HG02840 (cell line): ENCODE measurements at regions not wholly inside any gene's neighbourhood (a gene's known extent, or its start where the extent isn't known, plus 50 kb on each side); places are given as distances from the start of the nearest gene placed in this dataset.
"Not testable (repeated sequence)": the region's sequence is repeated elsewhere in the genome, so short reads cannot be mapped to it uniquely, and the experiment has no call there.

Source experiments
- ATAC-seq: cut with Tn5 transposase; IDR thresholded peaks from one replicate; pipeline ENCODE4 v1.9.1; 2021; ENCODE audit warnings: mild to moderate bottlenecking, moderate library complexity, moderate number of reproducible peaks; ENCODE audit not compliant: unreplicated experiment, low FRiP score

DNA sequence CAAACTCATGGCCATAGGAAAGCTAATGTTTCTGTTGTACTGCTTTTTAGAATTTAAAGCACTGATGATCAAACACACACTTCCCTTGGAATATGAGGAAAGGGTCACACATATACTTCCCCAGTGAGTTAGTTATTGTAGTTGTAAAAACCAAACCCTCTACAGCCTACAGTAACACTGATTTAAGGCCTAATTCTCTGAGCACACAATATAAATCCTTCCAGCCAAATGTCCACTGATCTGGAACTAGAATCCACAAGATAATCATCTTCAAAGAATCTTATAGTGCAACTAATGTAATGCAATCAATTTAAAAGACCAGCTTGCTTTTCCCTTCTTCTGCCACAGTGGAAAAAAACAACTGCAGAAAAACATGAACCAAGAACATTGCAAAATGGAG lies 219.3 kb downstream of the CAAP1 start:
- ATAC-seq: no peak

DNA sequence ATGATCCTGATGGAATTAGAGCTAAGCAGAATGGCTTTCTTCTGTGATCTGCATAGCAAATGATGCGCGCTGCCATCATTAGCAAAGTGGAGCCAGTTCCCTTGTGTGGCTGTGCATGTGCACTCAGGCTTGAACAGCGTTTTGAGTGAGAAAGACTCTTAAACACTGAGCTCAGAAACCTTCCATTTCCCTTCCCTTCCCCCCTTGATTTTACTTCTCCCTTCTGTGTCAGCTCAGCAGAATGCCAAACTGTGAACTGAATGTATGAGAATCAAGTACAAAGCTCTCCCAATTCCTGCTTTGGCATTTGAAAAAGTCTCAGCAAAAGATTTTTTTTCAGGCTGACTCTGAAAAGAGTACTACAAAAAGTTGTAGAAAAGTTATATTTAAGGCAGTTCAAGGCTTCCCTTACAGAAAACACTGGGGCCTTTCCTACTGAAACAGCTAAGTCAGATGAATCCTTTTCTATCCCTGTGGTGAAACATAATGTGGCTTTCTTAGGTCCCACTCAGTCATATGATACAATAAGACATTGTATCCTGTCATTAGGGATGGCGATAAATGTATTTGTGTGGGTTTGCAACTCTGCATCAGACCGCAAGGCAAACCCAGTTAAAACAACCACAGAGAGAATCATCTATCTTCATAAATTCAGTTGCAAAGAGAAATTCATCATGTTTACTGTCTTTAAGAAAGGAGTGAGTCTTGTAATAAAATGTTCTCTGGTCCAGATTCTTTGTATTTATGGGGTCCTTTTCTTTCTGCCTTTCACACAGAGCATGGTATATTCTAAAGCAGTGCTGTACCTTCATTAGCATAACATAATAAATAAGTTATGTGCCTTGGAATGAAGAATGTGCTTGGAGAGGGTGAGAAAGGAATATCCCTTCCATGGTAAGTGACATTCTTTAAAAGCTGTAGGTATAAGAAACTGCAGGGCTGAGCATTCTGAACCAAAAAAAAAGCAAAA lies 222.6 kb downstream of the CAAP1 start:
- no peak for ATAC-seq

DNA sequence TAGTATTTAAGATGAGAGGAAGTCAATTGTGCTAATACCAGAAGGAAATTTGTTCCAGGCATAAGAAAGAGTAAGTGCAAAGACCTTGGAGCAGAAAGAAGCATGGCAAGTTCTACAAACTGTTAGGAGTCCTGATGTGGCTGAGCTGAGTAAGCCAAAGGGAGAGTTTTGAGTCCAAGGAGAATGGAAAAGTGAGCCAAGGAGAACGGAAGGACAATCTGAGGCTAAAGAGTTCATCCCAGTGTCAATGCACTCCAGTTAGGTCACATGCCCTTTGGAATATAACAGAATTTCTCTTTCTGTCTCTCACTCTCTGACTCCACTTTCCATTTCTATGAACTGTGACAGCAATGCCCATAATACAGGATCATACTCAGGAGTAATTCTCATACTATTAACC lies 224.7 kb downstream of the CAAP1 start:
- no peak for ATAC-seq

DNA sequence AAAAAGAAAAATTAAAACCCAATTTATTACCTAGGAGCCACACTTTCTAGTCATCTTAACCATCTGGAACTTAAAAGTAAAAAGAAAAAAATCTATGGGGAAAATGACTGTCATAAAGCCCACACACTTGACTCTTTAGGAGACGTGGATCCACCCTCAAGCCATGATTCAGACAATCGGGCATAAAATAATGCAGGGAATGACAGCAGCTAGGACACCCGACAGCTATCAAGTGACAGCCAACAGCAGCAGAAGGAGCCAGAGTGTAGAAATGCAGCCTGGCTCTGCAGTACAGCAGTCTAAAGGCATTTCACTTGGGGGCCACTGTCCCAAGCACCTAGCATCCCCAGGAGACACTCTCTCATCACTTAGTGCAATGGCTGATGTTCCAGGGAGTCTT lies 226.9 kb downstream of the CAAP1 start:
- no peak for ATAC-seq

DNA sequence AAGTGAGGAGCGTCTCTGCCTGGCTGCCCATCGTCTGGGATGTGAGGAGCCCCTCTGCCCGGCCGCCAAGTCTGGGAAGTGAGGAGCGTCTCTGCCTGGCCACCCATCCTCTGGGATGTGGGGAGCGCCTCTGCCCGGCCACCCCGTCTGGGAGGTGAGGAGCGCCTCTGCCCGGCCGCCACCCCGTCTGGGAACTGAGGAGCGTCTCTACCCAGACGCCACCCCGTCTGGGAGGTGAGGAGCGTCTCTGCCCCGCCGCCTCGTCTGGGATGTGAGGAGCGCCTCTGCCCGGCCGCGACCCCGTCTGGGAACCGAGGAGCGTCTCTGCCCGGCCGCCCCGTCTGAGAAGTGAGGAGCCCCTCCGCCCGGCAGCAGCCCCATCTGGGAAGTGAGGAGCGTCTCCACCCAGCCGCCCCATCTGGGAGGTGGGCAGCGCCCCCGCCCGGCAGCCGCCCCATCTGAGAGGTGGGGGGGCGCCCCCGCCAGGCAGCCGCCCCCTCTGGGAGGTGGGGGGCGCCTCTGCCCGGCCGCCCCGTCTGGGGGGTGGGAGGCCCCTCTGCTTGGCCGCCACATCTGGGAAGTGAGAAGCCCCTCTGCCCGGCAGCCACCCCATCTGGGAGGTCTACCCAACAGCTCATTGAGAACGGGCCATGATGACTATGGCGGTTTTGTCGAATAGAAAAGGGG lies 228.4 kb downstream of the CAAP1 start:
- ATAC-seq: not testable (repeated sequence)

DNA sequence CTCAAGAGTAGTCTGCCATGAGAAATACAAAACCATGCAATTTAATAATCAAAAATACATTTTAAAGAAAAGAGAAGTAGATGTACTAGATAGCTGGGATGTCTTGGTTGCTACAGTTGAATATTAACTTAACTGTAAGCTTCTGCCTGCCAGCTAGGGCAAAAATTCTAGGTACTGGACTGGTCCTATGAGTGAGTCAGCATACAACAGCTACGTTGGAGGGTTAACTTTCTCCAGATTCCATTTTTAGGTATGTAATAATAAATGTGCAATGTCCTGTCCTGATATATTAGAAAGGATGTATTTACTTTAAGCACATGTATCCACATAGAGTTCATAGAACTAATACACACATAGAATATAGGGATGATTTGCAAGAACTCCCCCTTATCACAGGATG lies 230.1 kb downstream of the CAAP1 start:
- ATAC-seq: no peak

DNA sequence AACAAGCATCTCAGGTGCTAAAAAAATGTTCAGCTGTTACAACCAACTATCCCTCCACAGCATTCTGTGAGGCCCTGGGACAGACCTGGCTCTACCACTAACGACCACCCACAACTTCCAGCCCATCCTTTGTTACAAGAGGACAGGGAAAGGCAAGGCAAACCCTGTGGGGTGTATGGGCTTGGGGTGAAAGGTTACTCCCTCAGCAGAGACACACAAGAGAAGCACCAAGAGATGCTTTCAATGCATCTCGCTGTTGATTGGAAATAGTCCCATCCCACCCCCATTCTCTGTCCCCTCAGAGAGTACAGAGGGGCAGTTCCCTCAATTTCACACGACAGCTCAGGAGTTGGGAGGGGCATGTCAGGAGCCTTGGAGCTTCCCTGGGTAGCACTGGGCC lies 234.1 kb downstream of the CAAP1 start:
- no peak for ATAC-seq

DNA sequence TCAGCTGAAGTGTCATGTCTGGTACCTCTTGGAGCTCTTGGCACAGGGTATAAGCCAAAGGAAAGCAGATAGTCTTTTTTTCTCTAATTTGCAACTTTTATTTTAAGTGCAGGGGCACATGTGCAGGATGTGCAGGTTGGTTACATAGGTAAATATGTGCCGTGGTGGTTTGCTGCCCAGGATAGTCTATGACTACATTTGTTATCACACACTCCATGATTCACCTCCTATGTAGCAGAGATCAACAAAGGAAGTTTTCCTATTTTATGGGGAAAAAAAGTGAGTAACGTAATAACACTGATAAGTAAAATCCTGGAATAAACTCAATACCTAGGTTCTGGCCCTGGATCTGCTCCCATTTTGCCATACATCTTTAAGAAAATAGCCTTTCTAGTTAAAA lies 234.6 kb downstream of the CAAP1 start:
- no peak for ATAC-seq

DNA sequence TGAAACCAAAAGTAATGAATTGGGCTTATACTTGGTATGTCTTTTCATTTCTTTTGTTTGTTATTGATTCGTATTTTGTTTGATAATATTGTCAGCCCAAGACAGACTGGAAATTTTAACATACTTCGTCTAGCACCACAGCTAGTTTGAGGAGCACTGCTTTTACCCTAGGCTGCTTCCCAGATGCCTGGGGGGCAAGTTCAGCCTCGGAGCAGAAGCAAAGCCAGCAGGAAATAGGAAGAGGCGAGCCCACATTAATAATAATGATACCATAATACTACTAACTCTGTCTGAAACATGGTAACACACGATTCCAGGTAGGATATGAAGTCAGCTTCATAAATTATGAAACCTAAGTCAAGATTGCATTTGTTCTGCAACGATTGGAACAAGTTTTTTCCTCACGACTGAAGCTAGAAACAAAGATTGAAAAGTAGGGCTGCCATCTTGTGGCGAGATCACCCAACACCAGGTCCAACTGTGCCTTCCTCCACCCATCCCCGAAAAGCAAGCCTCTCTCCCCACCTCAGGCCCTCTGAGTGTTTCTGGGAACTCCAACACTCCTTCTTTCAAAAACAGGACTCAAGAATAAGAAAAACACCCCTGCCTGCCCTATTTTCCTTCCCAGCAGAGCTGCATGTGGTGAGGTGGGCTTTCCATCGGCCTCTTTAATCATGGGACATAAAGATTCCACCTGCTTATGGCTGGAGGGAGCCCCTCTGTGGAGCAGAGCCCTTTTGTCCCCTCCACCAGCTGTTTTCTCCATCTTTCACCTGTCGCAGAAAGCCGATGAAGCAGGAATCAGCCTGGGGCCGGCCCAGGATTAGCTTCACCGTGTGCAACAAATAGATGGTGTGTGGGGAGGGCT lies 236.4 kb downstream of the CAAP1 start:
- no peak for ATAC-seq

DNA sequence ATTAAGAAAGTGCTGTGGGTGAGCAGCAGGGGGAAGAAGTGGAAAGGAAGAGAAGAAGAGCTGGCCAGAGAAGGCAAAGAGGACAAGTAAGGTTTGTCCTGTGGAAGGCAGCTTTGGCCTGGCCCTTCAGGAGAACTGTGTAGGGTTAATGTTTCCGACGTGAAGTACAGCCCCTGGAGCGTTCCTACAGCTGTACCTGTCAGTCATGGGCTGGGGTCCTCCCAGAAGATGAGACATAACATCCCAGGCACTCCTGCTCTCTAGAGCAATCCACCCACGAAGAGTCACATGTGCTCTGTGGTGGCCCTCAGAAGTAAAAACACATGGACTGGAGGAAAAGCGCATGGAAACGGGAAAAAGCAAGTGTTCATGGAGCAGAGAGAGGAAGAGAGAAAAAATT lies 237.4 kb downstream of the CAAP1 start:
- no peak for ATAC-seq

DNA sequence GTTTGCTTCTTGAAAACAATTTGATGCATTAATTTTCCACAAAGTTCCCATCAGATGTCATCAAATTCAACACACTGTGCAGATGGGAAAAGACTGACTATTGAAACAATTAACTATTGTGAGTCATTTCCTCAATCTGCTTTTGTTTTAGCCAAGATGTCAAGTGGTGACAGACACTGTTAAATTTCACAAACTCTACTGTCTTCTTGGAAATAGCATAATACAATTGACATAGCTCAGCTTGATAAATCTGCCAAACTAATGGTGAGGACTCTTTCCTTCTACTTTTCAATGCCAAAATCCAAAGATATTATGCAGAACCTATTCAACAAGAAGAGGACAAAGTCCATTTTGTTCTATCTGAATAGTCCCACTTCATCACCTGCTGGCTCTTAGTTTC lies 242.3 kb downstream of the CAAP1 start:
- no peak for ATAC-seq

DNA sequence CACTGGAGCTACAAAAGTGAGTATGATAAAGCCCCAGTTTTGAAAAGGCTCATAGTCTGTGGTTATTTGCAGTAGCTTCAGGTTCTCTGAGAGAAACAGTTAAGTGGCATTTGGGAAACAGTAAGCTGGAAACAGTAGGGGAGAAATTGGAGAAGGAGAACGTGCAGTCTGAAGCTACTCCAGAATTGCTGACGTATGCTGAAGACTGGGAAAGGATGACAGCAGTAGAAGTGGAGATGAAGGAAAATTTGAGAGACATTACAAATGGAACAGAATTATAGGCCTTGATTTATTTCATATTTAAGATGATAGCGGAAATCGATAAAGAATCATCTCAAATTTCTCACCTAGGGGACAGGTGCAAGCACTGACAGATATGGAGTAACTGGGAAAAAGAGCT lies 248.8 kb downstream of the CAAP1 start:
- ATAC-seq: no peak

DNA sequence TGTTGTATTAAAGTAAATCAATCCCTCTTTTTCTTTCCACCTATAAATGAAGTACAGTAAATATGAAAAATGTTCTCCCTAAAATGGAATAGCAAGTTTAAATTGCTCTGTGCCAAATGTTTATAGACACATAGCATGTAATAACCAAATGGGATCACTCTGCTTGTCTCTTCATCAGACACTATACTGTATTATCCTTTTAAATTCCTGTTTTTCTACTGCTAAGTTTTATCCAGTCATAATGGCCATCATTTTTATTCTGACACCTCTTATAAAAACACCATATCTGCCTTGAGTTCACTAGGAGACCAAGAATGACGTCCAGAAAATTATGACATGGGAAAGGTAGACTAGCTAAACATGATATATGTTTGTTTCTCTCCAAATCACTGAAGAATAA lies 252.8 kb downstream of the CAAP1 start:
- ATAC-seq: no peak

DNA sequence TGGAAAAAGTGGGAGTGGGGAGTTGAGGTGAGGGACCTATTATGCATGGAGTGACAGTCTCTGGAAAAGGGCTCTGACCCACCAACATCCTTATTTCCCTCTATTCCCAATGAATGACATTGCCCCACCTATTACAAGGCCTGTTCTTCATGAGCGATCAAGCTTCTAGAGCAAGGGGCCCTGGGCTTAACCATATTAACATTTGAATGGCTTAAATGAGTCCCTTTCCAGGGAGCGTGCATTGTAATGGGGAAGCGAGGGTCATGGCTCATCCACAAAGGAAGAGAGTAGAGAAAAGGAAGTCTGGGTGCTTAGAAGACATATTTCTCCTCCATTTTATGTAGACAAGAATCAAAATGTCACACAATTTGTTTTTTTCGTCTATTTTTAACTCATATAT lies 255.5 kb downstream of the CAAP1 start:
- no peak for ATAC-seq

DNA sequence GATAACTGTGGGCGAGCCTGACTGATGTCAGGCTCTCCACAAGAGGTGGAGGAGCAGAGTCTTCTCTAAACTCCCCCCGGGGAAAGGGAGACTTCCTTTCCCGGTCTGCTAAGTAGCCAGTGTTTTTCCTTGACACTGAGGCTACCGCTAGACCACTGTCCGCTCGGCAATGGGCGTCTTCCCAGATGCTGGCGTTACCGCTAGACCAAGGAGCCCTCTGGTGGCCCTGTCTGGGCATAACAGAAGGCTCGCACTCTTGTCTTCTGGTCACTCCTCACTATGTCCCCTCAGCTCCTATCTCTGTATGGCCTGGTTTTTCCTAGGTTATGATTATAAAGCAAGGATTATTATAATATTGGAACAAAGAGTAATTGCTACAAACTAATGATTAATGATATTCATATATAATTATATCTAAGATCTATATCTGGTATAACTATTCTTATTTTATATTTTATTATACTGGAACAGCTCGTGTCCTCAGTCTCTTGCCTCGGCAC lies 278.7 kb downstream of the CAAP1 start:
- ATAC-seq: not testable (repeated sequence)

DNA sequence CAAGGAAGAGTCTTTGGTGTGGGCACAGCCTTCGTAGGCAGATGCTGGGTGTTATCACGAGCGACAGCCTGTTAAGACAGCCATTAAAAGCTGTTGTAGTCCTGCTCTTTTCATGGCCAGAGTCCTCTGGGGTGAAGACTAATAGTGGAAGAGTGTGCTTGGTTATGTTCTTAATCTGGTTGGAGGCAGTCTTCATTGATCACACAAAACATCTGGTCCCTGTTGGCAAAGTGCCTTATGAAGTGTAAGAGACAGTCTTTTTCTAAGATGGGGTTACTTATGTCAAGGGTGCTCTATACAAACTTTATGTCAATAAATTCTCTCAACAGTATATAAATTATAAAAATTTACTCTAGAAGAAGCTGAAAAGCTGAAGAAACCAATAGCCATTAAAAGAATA lies 280.4 kb downstream of the CAAP1 start:
- ATAC-seq: no peak

DNA sequence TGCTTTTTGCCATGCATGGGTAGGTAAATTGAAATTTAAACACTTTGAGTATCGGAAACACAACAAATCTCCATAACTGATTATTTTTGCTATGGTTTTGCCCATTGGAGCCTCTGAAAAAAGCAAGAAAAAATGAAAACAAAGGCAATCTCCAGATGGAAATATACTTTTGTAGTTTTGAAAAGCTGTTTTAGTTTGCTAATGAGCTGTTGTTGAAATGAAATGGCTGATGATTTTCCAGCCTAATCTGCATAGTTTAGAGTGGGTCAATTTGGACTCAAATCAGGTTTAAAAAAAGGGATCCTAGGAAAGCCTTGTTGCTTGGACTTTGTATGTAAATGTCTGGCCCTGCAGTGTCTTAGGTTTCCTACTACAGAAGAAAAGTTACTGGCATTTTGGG lies 285.8 kb downstream of the CAAP1 start:
- ATAC-seq: no peak

DNA sequence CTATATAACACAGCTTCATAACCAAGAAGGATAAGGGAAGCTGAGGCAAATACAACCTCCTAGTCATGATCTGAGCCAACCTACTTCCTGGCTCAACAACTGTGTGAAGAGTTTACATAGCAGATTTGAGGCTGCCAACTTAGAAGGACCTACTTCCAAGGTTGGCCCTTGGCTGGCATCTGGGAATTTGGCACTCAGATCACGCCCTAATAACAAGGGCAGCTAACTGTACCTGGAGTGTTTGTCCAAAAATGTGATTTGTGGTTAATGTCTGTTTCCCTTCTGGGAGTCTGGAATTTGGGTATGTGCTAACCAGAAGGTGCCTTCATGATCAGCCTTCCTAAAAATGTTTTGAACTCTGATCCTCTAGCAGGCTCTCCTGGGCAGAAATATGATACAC lies 287.2 kb downstream of the CAAP1 start:
- no peak for ATAC-seq

DNA sequence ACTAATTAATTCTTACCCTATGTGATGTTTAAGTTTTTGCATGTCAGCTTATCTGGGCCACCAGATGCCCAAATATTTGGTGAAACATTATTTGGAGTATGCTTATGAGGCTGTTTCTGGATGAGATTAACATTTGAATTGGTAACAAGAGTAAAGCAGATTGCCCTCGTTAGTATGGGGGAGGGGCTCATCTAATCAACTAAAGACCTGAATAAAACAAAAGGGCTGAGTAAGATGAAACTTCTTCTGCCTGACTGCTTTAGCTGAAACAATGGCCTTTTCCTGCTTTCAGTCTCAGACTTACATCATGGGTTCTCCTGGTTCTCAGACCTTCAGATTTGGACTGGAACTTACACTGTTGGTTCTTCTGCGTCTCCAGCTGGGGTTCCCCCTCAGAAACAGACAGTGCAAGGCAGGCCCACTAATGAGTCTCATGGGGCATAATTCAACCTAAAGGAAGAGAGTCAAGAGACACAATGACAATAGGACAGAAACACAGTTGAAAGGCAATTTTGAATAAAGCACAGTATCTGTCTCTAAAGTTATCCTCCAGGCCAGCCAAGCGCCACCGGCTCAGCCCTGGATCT lies 288.4 kb downstream of the CAAP1 start:
- no peak for ATAC-seq

DNA sequence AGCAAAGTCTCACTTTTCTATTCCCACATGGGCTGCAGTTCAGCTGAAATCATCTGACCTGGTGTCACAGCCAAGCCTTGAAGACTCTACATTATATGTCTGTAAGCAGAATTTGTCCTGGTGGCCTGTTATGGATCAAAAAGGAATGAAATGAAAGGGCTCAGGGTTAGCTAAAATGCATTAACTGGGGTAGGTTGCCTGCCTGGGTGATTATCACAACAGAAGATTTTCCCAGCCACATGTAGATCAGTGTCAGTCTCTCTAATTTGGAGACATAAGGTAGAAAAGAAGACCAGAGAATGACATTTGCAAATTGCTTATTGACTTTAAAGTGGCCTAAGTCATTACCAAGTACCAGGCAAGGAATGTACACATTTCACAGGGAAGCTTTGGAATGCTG lies 289.0 kb downstream of the CAAP1 start:
- ATAC-seq: no peak
